NCI-H526 treated with DMSO at 0.1 percent for 48 hours (cell line): ENCODE measurements at regions not wholly inside any gene's neighbourhood (a gene's known extent, or its start where the extent isn't known, plus 50 kb on each side); places are given as distances from the start of the nearest gene placed in this dataset.
"Not testable (repeated sequence)": the region's sequence is repeated elsewhere in the genome, so short reads cannot be mapped to it uniquely, and the experiment has no call there.

Experiments
- DNase-seq: peaks from one replicate; lab custom pipeline; 2025; lab: John Stamatoyannopoulos, UW

DNA sequence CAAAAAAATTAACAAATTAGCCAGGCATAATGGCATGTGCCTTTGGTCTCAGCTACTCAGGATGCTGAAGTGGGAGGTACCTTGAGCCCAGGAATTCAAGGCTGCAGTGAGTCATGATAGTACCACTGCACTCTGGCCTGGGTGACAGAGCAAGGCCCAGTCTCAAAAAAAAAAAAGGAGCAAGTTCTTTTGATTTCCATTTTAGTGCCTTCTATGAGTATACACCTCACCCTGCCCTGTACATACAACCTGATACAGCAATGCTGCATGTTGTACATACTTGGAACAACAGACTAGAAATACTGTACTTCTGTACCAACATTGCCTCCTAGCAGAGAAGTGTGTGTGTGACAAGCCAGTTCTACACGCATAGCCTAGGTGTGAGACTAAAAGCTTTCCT is 97.3 kb upstream of the CARMIL1 start:
- DNase-seq = no peak

DNA sequence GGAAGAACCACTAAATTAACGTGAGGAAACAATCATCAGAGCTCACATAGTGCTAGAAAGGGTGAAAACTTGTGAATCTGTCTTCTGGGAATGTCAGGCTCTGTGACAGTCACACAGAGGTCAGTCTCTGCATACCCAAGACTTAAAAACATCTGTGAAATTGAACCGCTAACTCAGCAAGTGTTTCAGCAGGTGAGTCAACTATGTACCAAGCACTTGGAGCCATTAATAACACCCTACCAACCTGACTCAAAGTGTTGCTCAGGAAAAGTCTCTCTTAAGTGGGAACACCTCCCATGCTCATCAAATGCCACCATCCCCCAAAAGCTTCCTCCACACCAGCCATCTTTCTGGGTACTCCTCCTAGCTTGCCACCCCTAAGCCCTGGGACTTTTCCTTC is 92.3 kb upstream of the CARMIL1 start:
- no peak for DNase-seq

DNA sequence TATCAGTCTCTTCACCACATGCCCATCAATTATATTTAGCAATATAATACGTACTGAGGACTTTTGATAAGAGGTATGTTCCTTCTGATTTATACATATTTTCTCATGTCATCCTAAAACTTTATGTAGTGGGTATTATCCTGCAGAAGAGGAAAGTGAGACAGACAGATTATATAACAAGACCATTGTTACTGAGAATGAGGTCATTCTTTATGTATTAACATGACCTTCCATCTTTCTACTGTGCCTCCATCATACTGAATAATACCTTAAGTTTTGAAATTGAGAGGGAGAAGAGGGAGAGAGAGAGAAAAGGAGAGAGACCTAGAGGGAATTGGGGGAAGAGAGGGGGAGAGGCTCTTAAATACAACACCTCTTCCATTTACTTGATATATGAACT is 90.9 kb upstream of the CARMIL1 start:
- DNase-seq = no peak

DNA sequence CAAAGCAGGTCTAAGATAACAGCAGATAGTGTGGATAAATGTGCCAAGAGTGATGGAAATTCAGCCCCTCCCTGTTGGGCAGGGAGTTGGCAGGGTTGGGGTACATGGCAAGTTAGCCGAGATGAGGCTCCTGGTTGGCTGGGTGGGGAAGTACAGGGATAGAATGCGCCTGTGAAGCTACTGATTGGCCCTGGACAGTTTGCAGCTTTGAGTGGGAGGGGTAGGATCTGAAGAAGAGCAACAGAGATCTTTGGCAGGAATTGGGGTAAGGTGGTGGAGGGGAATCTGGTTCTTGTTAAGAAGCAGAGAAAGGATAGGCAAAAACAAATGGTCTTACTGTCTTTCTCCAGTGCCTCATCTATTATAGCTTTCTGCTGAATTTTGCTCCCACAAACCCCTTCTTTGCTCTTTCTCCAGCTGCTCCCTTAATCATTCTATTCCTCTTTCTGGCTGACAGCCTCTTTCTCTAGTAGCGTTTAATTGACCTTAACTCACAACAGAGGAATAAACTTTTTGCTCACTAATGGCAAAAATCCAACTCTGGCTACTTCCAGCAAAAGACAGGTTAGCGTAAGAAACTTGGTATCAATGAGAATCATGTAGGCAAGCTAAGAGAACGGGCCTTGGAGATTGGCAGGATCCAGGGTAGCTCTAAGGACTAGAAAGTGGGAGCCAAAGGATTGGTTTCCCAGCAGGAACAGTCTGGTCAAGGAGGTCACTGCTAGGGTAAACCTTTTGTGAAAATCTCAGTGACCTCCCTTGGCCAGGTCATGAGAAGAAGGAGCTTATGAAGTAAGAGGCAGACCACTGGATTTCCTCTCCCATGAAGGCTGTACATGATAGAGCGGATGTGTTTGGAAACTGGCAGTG is 86.3 kb upstream of the CARMIL1 start:
- no peak for DNase-seq

DNA sequence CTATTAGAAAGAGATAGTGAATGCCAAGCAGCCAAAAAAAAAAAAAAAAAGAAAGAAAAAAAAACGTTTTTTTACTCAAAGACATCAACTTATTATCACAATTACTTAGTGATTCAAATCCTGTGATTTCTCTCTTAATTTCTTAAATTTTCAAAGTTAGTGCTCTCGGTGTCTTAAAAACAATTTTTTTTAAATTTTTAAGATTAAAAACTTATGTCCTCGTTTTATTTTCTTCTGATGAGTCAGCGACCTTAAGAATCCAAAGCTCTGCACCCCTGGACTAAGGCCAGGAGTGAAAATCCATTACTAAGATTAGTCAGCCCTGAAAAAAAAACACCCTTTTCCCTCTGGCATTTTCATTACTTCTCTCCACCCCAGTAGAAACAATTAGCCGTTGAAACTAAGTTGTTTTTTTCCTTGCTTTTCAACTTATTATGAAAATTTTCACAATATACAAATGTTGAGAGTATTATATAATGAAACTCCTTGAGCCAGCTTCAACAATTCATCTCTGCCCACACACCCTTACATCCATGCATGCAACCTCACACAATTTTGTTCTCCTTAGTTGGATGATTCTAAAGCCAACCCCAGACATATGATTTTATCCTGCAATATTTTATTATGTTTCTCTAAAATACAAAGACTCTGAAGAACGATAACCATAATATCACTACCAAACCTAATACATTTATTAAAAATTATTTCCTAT is 85.6 kb upstream of the CARMIL1 start:
- no peak for DNase-seq

DNA sequence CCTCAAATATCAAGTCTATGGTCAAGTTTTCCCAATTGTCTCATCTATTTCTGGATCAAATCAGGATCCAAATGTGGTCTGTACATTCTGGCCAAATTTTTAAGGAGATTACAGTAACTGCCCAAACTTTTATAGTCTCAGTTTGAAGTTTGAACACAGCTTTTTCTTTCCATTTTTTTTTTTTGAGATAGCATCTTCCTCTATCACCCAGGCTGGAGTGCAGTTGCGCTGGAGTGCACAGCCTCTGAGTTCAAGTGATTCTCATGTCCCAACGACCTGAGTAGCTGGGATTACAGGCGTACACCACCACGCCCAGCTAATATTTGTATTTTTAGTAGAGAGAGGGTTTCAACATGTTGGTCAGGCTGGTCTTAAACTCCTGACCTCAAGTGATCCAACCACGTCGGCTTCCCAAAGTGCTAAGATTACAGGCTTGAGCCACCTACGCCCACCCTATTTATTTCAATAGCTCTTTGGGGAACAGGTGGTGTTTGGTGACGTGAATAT is 84.9 kb upstream of the CARMIL1 start:
- DNase-seq = no peak

DNA sequence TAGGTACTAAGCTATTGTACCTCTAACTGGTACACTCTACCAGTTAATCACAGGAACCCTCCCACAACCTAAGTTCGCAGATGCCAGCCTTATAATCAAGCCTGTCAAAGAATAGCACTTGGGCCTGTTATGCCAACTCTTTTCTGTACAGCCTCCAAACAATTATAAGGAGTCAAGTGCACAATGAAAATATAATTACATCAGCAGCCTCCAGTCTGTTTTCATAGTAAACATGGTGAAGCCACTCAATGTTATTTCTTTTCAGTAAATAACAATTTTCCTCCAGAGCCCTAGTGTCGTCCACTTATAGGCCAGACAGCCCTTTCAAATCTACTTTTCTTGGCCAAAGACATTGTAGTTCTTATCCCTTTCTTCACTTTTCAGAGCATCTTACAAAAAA is 82.7 kb upstream of the CARMIL1 start:
- no peak for DNase-seq

DNA sequence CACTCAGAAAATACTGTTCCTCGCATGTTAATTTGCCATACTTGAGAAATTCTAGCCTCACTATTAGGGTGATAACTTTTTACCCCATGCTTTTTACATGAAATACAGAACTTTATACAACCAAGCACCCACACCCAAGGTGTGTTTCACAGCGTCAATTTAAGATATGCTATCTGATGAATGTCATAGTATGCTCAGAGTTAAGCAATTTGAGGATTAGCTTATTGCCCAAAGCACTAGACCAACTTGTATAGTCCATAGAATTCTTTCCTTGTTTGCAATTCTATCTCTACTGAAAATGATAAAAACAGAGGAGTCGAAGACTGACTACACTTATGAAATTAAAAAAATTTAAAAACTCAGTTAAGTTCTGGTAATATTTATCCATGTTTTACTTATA is 82.1 kb upstream of the CARMIL1 start:
- DNase-seq = no peak

DNA sequence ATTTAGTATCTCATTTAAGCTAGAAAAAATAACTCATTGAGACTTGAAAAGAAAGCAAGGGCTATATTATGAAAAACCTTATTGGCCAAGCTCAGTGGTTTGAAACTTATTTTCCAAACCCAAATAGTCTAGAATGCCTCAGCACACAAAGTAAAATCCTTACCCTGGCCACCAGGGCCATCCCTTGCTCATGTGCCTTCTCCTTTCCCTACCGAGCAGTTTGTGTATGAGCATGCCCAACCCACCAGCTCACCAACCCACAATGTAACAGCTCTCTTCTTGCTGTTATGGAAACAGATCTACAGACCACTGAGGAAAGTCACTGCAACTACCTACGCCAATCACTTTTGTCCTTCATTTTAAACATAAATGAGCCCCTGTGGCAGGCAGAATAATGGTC is 79.6 kb upstream of the CARMIL1 start:
- DNase-seq = no peak

DNA sequence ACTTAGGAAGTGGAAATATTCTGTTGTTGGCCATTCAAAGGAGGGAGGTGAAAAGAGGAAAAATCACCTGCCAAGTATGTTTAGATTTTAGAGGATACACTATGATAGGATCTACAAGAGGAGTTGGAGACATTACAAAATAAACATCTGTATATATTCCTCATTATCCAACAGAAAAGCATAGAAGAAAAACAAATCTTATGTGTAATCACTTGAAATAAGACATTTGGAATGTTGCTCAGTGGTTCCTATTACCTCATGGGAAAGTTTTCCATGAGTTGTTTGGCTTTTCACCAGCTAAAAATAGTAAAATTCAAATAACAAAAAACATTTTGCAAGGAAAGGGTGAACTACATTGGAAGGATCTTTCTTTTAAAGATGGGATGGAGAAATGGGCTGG is 76.7 kb upstream of the CARMIL1 start:
- DNase-seq = no peak

DNA sequence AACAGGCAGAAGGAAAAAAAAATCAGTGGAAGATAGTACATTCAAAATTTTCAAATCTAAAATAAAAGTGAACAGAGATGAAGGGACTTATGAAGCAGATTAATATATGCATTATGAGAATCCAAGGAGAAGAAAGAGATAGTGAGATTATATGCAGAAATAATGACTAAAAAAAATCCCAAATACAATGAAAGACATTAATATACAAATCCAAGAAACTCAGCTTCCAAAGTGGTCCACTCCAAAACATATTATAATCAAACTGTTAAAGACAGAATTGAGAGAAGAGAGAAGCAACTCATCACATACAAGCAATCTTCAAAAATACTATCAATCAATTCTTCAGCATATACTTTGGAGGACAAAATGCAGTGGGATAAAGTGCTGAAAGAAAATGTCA is 73.5 kb upstream of the CARMIL1 start:
- DNase-seq = no peak

DNA sequence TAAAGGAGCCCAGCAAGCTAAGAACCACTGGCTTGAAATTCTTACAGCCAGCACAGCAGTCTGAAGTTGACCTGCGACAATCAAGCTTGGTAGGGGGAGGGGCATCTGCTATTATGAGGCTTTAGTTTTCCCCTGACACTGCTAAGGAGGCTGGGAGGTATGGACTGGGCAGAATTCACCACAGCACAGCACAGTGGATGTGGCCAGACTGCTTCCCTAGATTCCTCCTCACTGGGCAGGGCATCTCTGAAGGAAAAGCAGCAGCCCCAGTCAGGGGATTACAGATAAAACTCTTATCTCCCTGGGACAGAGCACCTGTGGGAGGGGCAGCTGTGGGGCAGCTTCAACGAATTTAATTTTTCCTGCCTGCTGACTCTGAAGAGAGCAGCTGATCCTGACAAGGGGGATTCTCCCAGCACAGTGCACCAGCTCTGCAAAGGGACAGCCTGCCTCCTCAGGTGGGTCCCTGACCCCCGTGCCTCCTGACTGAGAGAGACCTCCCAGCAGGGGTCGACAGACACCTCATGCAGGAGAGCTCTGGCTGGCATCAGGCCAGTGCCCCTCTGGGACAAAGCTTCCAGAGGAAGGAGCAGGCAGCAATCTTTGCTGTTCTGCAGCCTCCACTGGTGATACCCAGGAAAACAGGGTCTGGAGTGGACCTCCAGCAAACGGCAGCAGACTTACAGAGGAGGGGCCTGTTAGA is 71.6 kb upstream of the CARMIL1 start:
- not testable (repeated sequence) for DNase-seq

DNA sequence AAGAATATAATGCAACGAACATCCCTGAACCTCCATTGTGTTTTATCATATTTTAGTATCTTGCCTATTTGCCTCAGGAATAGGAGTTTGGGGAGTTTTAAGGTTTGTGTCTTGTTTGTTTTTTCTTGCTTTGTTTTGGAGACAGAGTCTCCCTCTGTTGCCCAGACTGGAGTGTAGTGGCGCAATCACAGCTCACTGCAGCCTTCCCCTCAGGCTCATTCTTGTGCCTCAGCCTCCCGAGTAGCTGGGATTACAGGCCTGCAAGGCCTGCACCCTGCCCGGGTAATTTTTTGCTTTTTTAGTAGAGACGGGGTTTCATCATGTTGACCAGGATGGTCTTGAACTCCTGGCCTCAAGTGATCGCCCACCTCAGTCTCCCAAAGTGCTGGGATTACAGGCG is 63.3 kb upstream of the CARMIL1 start:
- no peak for DNase-seq

DNA sequence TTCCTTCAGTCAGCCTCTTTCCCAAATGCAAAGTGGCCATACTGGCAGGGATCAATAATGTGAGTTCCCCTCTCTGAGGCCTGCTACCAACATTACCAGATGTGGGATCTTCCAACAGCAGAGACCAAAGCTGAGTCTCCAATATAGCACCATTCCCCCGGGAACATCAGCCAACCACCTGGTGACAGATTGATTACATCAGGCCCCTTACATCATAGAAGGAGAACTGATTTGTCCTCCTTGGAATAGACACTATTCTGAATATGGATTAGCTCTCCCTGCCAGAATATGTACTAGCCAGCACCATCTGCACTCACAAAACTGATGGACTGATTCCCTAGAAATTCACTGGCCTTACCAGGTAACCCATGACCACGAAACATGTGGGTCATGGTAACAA is 61.9 kb upstream of the CARMIL1 start:
- DNase-seq = no peak

DNA sequence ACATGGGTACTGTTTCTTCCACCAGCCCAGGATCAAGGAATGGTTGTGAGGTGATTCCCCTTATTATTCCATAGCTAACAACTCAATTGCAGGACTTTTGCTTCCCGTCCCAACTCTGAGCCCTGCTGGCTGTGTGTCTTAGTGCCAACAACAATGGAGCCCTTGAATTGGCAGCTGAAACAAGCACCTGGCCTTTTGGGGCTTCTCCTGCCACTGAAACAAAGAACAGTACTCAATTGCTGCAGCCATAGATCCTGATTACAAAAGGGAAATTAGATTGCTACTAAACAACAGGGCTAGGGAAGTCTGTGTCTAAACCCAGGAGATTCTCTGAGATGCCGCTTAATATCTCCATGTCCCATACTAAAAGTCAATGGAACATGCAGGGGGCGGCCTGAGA is 61.3 kb upstream of the CARMIL1 start:
- peak; percentile 33 for DNase-seq

DNA sequence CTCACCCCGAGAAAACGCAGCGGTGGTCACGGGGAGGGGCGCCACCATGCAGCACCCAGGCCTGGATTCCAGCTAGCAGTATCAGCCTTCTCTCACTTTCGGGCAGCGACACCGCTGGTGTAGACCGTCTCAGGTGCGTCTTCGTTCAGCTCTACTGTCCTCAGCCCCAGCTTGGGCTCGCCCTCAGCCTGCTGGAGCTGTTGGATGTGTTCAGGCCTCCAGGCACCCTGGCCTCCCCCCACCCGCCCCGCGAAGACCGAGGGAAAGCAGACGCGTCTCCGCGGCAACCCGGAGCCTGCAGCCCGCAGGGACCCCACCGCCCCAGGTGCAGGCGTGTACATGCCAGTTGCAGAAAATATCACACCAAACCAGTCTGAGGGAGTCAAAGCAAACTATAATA is 60.8 kb upstream of the CARMIL1 start:
- peak; percentile 65 for DNase-seq

DNA sequence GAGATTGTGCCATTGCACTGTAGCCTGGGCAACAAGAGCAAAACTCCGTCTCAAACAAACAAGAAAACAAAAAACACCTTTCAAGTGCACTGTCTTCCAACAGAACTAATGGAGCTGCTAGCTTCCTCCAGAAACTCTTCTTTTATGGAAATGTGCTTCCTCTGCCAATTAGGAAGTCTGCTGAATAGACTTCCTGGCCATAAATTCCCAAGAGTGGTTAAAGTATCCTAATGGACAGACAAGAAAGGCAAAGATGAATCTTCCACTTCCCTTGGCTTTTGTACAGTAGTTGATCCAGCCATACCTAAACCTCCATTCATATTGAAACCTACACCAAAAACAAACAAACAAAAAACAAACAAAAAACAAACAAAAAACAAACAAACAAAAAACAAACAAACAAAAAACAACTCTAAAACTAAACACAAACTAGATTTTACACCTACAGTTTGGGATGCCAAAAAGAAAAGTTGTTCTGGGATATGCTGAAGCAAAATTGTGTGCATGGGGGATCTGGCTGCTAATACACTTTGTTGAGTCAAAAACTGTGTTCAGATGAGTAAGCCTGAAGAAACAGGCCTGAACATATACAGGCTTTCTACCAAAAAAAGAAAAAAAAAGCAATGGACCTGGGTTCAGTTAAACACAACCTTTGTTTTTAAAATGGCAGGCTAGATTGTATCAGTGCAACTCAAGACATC is 59.8 kb upstream of the CARMIL1 start:
- no peak for DNase-seq

DNA sequence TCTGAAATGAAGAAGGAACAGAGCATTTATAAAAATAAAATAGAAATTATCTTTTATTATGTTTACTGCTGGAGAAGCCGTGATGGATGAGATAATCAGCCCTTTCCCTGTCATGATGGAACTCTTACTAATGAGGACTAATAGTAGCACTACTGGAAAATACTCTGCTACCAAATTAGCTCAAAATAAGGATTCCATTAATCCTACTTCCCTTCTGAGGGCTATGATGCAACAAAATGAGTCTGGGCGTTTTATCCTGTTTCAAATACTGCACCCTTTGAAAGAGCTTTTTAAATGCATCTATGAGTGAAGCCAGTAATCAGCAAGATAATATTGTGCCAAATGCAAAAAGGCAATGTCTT is 59.3 kb upstream of the CARMIL1 start:
- no peak for DNase-seq

DNA sequence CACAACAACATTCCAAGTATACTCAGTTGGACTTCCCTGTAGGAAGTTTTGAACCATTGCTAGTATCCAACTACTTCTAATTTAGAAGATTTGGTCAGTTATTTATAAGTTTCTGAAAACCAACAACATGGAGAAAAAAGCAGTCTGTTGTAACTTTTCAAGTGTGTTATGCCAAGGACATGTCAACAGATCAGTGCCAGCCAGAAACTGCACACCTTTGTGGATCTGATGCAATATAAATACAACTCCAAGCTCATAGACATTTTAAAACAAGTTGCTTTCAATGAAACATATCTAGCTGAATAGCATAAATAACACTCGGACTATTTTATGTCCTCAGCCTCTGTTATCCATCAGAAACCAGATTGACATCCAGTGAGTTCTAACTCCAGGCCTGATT is 58.3 kb upstream of the CARMIL1 start:
- DNase-seq = no peak

DNA sequence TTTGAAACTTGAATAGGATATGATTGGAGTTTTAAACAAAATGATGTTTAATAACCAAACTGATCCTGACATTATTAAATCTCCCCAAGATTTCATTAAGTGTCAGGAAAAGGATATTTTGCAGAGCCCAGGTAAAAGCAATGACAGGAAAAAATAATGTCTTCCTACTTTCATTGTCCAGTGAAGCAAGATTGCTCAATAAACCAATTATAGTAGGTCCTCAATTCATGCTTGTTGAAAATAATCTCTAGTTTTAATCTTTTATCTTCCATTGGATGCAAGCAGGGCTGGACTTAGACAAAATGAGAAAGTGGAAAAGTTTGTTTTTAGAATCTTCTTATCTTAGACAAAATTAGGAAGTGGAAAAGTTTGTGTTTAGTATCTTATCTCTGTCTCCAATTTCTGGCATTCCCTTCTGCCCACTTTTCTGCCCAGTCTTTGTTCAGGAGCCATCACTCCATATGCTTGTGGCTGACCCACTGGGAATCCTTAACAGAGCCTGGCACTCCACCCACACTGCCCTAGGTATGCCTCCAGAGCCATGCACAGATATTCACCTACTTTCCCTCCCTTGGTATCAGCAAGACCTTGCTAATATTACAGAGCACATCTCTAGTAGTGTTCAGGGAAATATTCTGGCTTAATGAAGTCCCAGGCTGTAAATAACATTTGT is 57.0 kb upstream of the CARMIL1 start:
- DNase-seq = no peak

DNA sequence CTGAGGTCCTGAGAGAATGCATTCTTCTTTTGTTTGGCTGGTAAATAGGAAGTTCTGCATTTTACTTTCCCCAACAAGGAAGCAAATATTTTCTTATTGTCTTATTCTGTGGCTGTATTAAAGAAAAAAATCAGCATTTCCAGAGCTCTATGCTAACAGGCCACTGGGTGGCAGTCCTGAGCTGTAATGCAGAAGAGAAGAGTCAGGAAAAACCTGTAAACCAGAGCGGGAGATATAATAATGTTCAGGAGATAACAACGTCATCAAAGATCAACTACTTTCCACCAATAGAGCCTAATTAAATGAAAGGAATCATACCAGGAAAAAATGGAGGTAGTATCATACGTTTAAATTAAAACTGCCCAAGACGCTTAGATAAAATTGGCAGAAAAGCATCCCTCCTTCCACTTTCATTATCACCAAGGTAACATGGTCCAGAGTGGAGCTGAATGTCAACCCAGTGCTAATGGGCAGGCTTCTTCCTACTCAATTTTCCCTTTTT is 55.6 kb upstream of the CARMIL1 start:
- peak; percentile 49 for DNase-seq

DNA sequence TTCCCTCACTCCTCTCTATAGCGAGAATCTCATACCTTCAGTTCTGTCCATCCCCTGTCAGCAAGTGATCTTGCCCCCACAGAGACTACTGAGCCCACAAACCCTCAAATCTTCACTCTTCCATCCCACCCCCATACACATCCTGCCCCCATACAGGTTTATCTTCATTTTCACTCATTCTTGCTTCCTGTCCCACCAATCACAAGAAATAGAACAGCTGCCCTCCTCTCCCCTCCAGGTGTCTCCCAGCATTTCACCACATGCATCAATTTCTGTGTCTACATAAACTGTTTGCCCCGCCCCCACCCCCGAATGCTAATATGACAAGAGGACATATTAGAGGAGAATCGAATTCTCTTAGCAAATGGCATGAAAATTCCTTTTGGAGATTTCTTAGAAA is 54.9 kb upstream of the CARMIL1 start:
- no peak for DNase-seq
